Hematopoietic multipotent progenitor cell treated with erythropoietin and hydrocortisone succinate and interleukin-3 and kit ligand, for 6 days (in vitro differentiated cells): ENCODE measurements at regions not wholly inside any gene's neighbourhood (a gene's known extent, or its start where the extent isn't known, plus 50 kb on each side); places are given as distances from the start of the nearest gene placed in this dataset.

Experiments used
- DNase-seq: peaks from one replicate; pipeline ENCODE4 v3.0.0-alpha.2; 2015

GRCh38 chr13:71924931-71925330 lies 57.9 kb upstream of the DACH1 start:
- no peak for DNase-seq

- DNase-seq: no peak
Measured at GRCh38 chr13:71922194-71922593, 55.2 kb upstream of the DACH1 start.
